H1 (cell line): ENCODE measurements at regions not wholly inside any gene's neighbourhood (a gene's known extent, or its start where the extent isn't known, plus 50 kb on each side); places are given as distances from the start of the nearest gene placed in this dataset.

Experiments
- CTCF ChIA-PET: fragments of 300-600 bp; sonication (Branson Sonifier 250); formaldehyde crosslinking; loops from one replicate; lab custom pipeline; 2021; ENCODE audit not compliant: partially characterized antibody; lab: Charles Lee
- POLR2A ChIA-PET: fragments of 300-600 bp; sonication (Branson Sonifier 250); formaldehyde crosslinking; loops from one replicate; lab custom pipeline; 2021; ENCODE audit warnings: inconsistent platforms; ENCODE audit not compliant: partially characterized antibody; lab: Charles Lee
- DNase-seq, 2 experiments: peaks; one replicate each; pipeline versions ENCODE4 v3.0.0 to v3.0.0-alpha.2; 2010 to 2022; ENCODE audit warnings: low spot score in 2 of 2, low read depth in 1 of 2, mixed read lengths in 1 of 2
- FAIRE-seq: peaks from 2 replicates; lab custom pipeline; 2011; peaks lifted over from hg19 to GRCh38; lab: Jason Lieb, UNC
- H2AFZ ChIP-seq: 2 replicates; pipeline ENCODE4 v1.8.1; 2012; ENCODE audit warnings: low read length, inconsistent platforms
- H2AK5ac ChIP-seq: 2 replicates; pipeline ENCODE4 v1.6.1; 2013; ENCODE audit warnings: low read depth, low read length
- H2BK120ac ChIP-seq: replicated peaks from 2 replicates; pipeline ENCODE3; 2013; ENCODE audit warnings: low read depth, low read length, inconsistent platforms
- H2BK12ac ChIP-seq: 2 replicates; pipeline ENCODE4 v1.6.1; 2013; ENCODE audit warnings: low read depth, low read length
- H2BK15ac ChIP-seq: 2 replicates; pipeline ENCODE4 v1.6.1; 2013; ENCODE audit warnings: low read length
- H2BK20ac ChIP-seq: 2 replicates; pipeline ENCODE4 v1.6.1; 2013; ENCODE audit warnings: low read length
- H2BK5ac ChIP-seq: 2 replicates; pipeline ENCODE4 v1.6.1; 2013; ENCODE audit warnings: low read depth, low read length
- H3K14ac ChIP-seq: 2 replicates; pipeline ENCODE4 v1.6.1; 2013; ENCODE audit warnings: inconsistent platforms; ENCODE audit not compliant: insufficient read length
- H3K18ac ChIP-seq: 2 replicates; pipeline ENCODE4 v1.6.1; 2013; ENCODE audit warnings: low read length; ENCODE audit errors: extremely low read depth
- H3K23ac ChIP-seq: 2 replicates; pipeline ENCODE4 v1.6.1; 2013; ENCODE audit warnings: inconsistent platforms; ENCODE audit not compliant: insufficient read length
- H3K23me2 ChIP-seq: 2 replicates; pipeline ENCODE4 v1.6.1; 2013; ENCODE audit warnings: low read depth, low read length
- H3K27ac ChIP-seq: 2 replicates; pipeline ENCODE4 v1.6.1; 2011; ENCODE audit warnings: low read depth, low read length, inconsistent platforms
- H3K27me3 ChIP-seq, 4 experiments: replicated peaks in 1 of 4; 1 replicate in 1 of 4; 2 replicates in 3 of 4; pipeline versions ENCODE4 v1.6.1 to v1.8.1; 2011 to 2013; ENCODE audit warnings: low read length in 3 of 4, mild to moderate bottlenecking in 3 of 4, inconsistent platforms in 2 of 4, mixed read lengths in 2 of 4, moderate library complexity in 1 of 4; ENCODE audit not compliant: control insufficient read depth in 3 of 4, insufficient read depth in 3 of 4; ENCODE audit errors: extremely low read depth in 1 of 4
- H3K36me3 ChIP-seq, 4 experiments: 2 replicates each; pipeline versions ENCODE4 v1.6.1 to v1.8.1; 2011 to 2013; ENCODE audit warnings: mild to moderate bottlenecking in 4 of 4, low read length in 3 of 4, moderate library complexity in 2 of 4, control low read depth in 1 of 4, inconsistent platforms in 1 of 4; ENCODE audit not compliant: insufficient read depth in 4 of 4, control insufficient read depth in 2 of 4
- H3K4ac ChIP-seq: replicated peaks from 2 replicates; pipeline ENCODE3; 2013; ENCODE audit warnings: low read length, low read depth, mixed read lengths, inconsistent platforms; ENCODE audit not compliant: insufficient read length
- H3K4me1 ChIP-seq, 4 experiments: replicated peaks in 1 of 4; 1 replicate in 1 of 4; 2 replicates in 3 of 4; pipeline versions ENCODE4 v1.6.1 to v1.8.1; 2011 to 2013; ENCODE audit warnings: low read length in 3 of 4, inconsistent platforms in 2 of 4, mixed read lengths in 1 of 4; ENCODE audit not compliant: insufficient read depth in 4 of 4, control insufficient read depth in 3 of 4
- H3K4me2 ChIP-seq, 2 experiments: 2 replicates each; pipeline versions ENCODE4 v1.6.1 to v1.8.1; 2011 to 2013; ENCODE audit warnings: low read depth in 2 of 2, low read length in 2 of 2, control low read depth in 1 of 2, inconsistent platforms in 1 of 2, mild to moderate bottlenecking in 1 of 2; ENCODE audit not compliant: insufficient read depth in 1 of 2
- H3K4me3 ChIP-seq, 4 experiments: fragments of 200-600, 300-600 bp in 1 of 4; sonication (generic), shearing (Covaris generic), sonication (Bioruptor Twin) in 1 of 4; 2 replicates each; pipeline versions ENCODE4 v1.5.1 to v1.8.1; 2011 to 2016; ENCODE audit warnings: low read length in 4 of 4, low read depth in 3 of 4, control low read depth in 2 of 4, inconsistent platforms in 2 of 4, mild to moderate bottlenecking in 2 of 4, mixed read lengths in 1 of 4, moderate library complexity in 1 of 4; ENCODE audit not compliant: insufficient read depth in 2 of 4; ENCODE audit errors: extremely low read depth in 1 of 4
- H3K56ac ChIP-seq: replicated peaks from 2 replicates; pipeline ENCODE3; 2013; ENCODE audit warnings: low read depth, mild to moderate bottlenecking, mixed read lengths, low read length, inconsistent platforms; ENCODE audit not compliant: insufficient read length
- H3K79me1 ChIP-seq: 2 replicates; pipeline ENCODE4 v1.6.1; 2013; ENCODE audit warnings: low read depth, low read length, control low read depth
- H3K79me2 ChIP-seq, 2 experiments: 2 replicates each; pipeline versions ENCODE4 v1.6.1 to v1.8.1; 2012 to 2013; ENCODE audit warnings: low read length in 2 of 2, mild to moderate bottlenecking in 2 of 2, inconsistent platforms in 1 of 2; ENCODE audit not compliant: insufficient read depth in 2 of 2, control insufficient read depth in 1 of 2
- H3K9ac ChIP-seq, 4 experiments: replicated peaks in 1 of 4; 1 replicate in 1 of 4; 2 replicates in 3 of 4; pipeline versions ENCODE4 v1.6.1 to v1.8.1; 2011 to 2013; ENCODE audit warnings: low read depth in 3 of 4, low read length in 3 of 4, control low read depth in 2 of 4, mild to moderate bottlenecking in 2 of 4, moderate library complexity in 2 of 4, inconsistent platforms in 1 of 4; ENCODE audit errors: extremely low read depth in 1 of 4
- H3K9me3 ChIP-seq, 2 experiments: 2 replicates each; pipeline versions ENCODE4 v1.6.1 to v1.8.1; 2012 to 2013; ENCODE audit warnings: mild to moderate bottlenecking in 2 of 2, moderate library complexity in 2 of 2, control low read depth in 1 of 2, inconsistent platforms in 1 of 2, low read depth in 1 of 2, low read length in 1 of 2, mixed read lengths in 1 of 2; ENCODE audit not compliant: insufficient read depth in 2 of 2
- H4K20me1 ChIP-seq, 2 experiments: replicated peaks in 1 of 2; 2 replicates each; pipeline versions ENCODE3 to v1.8.1; 2011 to 2013; ENCODE audit warnings: inconsistent platforms in 2 of 2, low read length in 2 of 2, mild to moderate bottlenecking in 1 of 2; ENCODE audit not compliant: insufficient read depth in 2 of 2, control insufficient read depth in 1 of 2
- H4K5ac ChIP-seq: 2 replicates; pipeline ENCODE4 v1.6.1; 2013; ENCODE audit warnings: low read length, low read depth, mixed read lengths, inconsistent platforms; ENCODE audit not compliant: insufficient read length
- H4K8ac ChIP-seq: 2 replicates; pipeline ENCODE4 v1.8.0; 2013; ENCODE audit warnings: mild to moderate bottlenecking, moderate library complexity, low read length, inconsistent platforms; ENCODE audit not compliant: insufficient read depth; ENCODE audit errors: extremely low read depth
- H4K91ac ChIP-seq: replicated peaks from 2 replicates; pipeline ENCODE3; 2013; ENCODE audit warnings: low read length, mixed read lengths, inconsistent platforms; ENCODE audit not compliant: insufficient read length
- SIX5 ChIP-seq: IDR thresholded peaks from 2 replicates; pipeline ENCODE4 v1.6.1; 2011; ENCODE audit warnings: mild to moderate bottlenecking, low read depth, low read length
- SUZ12 ChIP-seq: fragments of 200-600 bp; sonication (generic); IDR thresholded peaks from 2 replicates; pipeline ENCODE4 v1.6.1; 2012; ENCODE audit warnings: mild to moderate bottlenecking, inconsistent platforms, low read length, moderate library complexity, mixed read lengths
- WGBS, 2 experiments: shearing (Covaris generic) in 1 of 2; methylation state at CpG; one replicate each; pipeline versions ENCODE4 v1.1.6 to v1.1.7; 2013 to 2015; ENCODE audit warnings: low lambda C conversion rate in 2 of 2, mixed read lengths in 2 of 2, inconsistent platforms in 1 of 2, low coverage in 1 of 2, missing lambda C conversion rate in 1 of 2; ENCODE audit not compliant: insufficient replicate concordance in 2 of 2, insufficient coverage in 1 of 2, insufficient read length in 1 of 2; ENCODE audit errors: extremely low coverage in 1 of 2, missing lambda C conversion rate in 1 of 2; 5-methylcytosine and 5-hydroxymethylcytosine counted together

- H3K4me2 ChIP-seq, result no peak overlapping the region; a peak in 1 of 4 replicates
- H3K4me1 ChIP-seq, result peaks cover 1 to 3% (median 2%) of the 10 kb centered on the region in 4 experiments; a peak in 4 of 7 replicates
- no peak for TF ChIP-seq SIX5
- TF ChIP-seq SUZ12, result no peak
- no peak overlapping the region for H3K4me3 ChIP-seq
- no peak overlapping the region for H4K8ac ChIP-seq
- no peaks in the 10 kb centered on the region for H3K9me3 ChIP-seq
- no peaks in the 10 kb centered on the region for H3K27me3 ChIP-seq
- FAIRE-seq (no peak), DNase-seq (peak in 1 of 2 experiments; percentile 43)
- H2BK12ac ChIP-seq, result 0 out of 2 replicates have a peak overlapping the region, but pooled peaks have one; percentile 19
- no peak overlapping the region for H3K9ac ChIP-seq
- H3K56ac ChIP-seq, result no peak overlapping the region
- H2BK20ac ChIP-seq, result no peak overlapping the region
- peak overlapping the region; percentile 96 for H2AFZ ChIP-seq
- H2BK120ac ChIP-seq, result no peak overlapping the region
- ChIA-PET CTCF (interaction anchor here (2.7 kb wide), 1 partner anchor 45 kb away, joined by 7 read pairs; no protein-coding TSS in a partner anchor), POLR2A (no interaction called here)
- no peaks in the 10 kb centered on the region for H3K23me2 ChIP-seq
- H2AK5ac ChIP-seq, result no peak overlapping the region
- H3K79me1 ChIP-seq, result no peaks in the 10 kb centered on the region
- no peak overlapping the region for H3K4ac ChIP-seq
- no peak overlapping the region for H3K23ac ChIP-seq
- H3K18ac ChIP-seq, result no peak overlapping the region
- WGBS, 2 experiments, result 82% methylated on average over 7 of the region's 7 CpGs; no CpG with 5 or more reads in 1 of the 2 experiments
- no peaks in the 10 kb centered on the region for H3K79me2 ChIP-seq
- H2BK15ac ChIP-seq, result no peak overlapping the region
- no peak overlapping the region for H3K14ac ChIP-seq
- H2BK5ac ChIP-seq, result peak overlapping the region; percentile 15; the same call in 1 of the 2 replicates
- no peaks in the 10 kb centered on the region for H3K36me3 ChIP-seq
- no peak overlapping the region for H3K27ac ChIP-seq
- no peak overlapping the region for H4K91ac ChIP-seq
- no peak overlapping the region for H4K5ac ChIP-seq
- H4K20me1 ChIP-seq, result no peaks in the 10 kb centered on the region
Observed at GRCh38 chr20:23155141-23155590, 69.0 kb upstream of the CD93 start.
